Hepatic stellate cell (primary cell): ENCODE measurements at regions not wholly inside any gene's neighbourhood (a gene's known extent, or its start where the extent isn't known, plus 50 kb on each side); places are given as distances from the start of the nearest gene placed in this dataset.

Source experiments
- DNase-seq: peaks from one replicate; pipeline ENCODE4 v3.0.0; 2011; ENCODE audit warnings: low spot score

GRCh38 chr1:50292276-50292675, 131.0 kb downstream of the DMRTA2 start:
- no peak for DNase-seq

- DNase-seq, result no peak
Observed at GRCh38 chr1:50289495-50289894, 133.7 kb downstream of the DMRTA2 start.

- DNase-seq, result no peak
Observed at GRCh38 chr1:50285994-50286393, 137.2 kb downstream of the DMRTA2 start.

GRCh38 chr1:50279622-50280330, 143.5 kb downstream of the DMRTA2 start:
- no peak for DNase-seq

- no peak for DNase-seq
Observed at GRCh38 chr1:50278961-50279360, 144.3 kb downstream of the DMRTA2 start.

GRCh38 chr1:50278410-50278809, 144.8 kb downstream of the DMRTA2 start:
- no peak for DNase-seq

- DNase-seq, result no peak
Observed at GRCh38 chr1:50275566-50275965, 147.7 kb downstream of the DMRTA2 start.

- no peak for DNase-seq
Observed at GRCh38 chr1:50272912-50273311, 150.3 kb downstream of the DMRTA2 start.

- peak; percentile 35 for DNase-seq
Observed at GRCh38 chr1:50271968-50272578, 151.2 kb downstream of the DMRTA2 start.

GRCh38 chr1:50271337-50271736, 151.9 kb downstream of the DMRTA2 start:
- DNase-seq, result no peak

GRCh38 chr1:50270926-50271325, 152.3 kb downstream of the DMRTA2 start:
- no peak for DNase-seq

- DNase-seq, result no peak
Observed at GRCh38 chr1:50268049-50268448, 155.2 kb downstream of the DMRTA2 start.

GRCh38 chr1:50266509-50266908, 156.7 kb downstream of the DMRTA2 start:
- no peak for DNase-seq

GRCh38 chr1:50265790-50266314, 157.1 kb downstream of the ELAVL4 start:
- no peak for DNase-seq

GRCh38 chr1:50264590-50264989, 155.9 kb downstream of the ELAVL4 start:
- DNase-seq, result no peak

GRCh38 chr1:50262436-50262835, 153.7 kb downstream of the ELAVL4 start:
- DNase-seq, result no peak

GRCh38 chr1:50261951-50262350, 153.2 kb downstream of the ELAVL4 start:
- DNase-seq, result no peak

- DNase-seq, result no peak
Observed at GRCh38 chr1:50257940-50258685, 149.4 kb downstream of the ELAVL4 start.

- DNase-seq, result no peak
Observed at GRCh38 chr1:50257029-50257428, 148.3 kb downstream of the ELAVL4 start.
